OCI-LY3 (cell line): ENCODE measurements at regions not wholly inside any gene's neighbourhood (a gene's known extent, or its start where the extent isn't known, plus 50 kb on each side); places are given as distances from the start of the nearest gene placed in this dataset.

ENCODE experiments used
- H2AFZ ChIP-seq: fragments of 200-600, 300-600 bp; shearing (Covaris generic); 2 replicates; pipeline ENCODE4 v1.6.0; 2014; ENCODE audit warnings: antibody characterized with exemption, low read depth, low read length
- H3K27ac ChIP-seq: fragments of 200-600, 300-600 bp; sonication (generic); 2 replicates; pipeline ENCODE4 v1.5.1; 2014; ENCODE audit warnings: mild to moderate bottlenecking, low read length, moderate library complexity, mixed read lengths
- H3K27me3 ChIP-seq: fragments of 200-600, 300-600 bp; sonication (generic); 2 replicates; pipeline ENCODE4 v1.6.1; 2014; ENCODE audit warnings: low read depth, low read length, mixed read lengths
- H3K36me3 ChIP-seq: fragments of 200-600, 300-600 bp; sonication (generic); replicated peaks from 2 replicates; pipeline ENCODE3; 2014; ENCODE audit warnings: low read depth, low read length, mixed read lengths
- H3K4me1 ChIP-seq: fragments of 300-600, 200-600 bp; sonication (generic); 2 replicates; pipeline ENCODE4 v1.6.1; 2014; ENCODE audit warnings: low read length, mixed read lengths
- H3K4me2 ChIP-seq: fragments of 200-600, 300-600 bp; sonication (generic); 2 replicates; pipeline ENCODE4 v1.6.1; 2014; ENCODE audit warnings: low read length, mixed read lengths
- H3K4me3 ChIP-seq: fragments of 300-600, 200-600 bp; sonication (generic); 2 replicates; pipeline ENCODE4 v1.5.1; 2014; ENCODE audit warnings: antibody characterized with exemption, mild to moderate bottlenecking, low read length, moderate library complexity
- H3K79me2 ChIP-seq: fragments of 300-600, 200-600 bp; shearing (Covaris generic); 2 replicates; pipeline ENCODE4 v1.6.1; 2014; ENCODE audit warnings: mild to moderate bottlenecking, low read length, mixed read lengths
- H3K9ac ChIP-seq: fragments of 300-600, 200-600 bp; shearing (Covaris generic); 2 replicates; pipeline ENCODE4 v1.6.0; 2014; ENCODE audit warnings: mild to moderate bottlenecking, low read length, moderate library complexity
- H3K9me3 ChIP-seq: fragments of 200-600, 300-600 bp; shearing (Covaris generic); 2 replicates; pipeline ENCODE4 v1.6.1; 2014; ENCODE audit warnings: low read length, mixed read lengths; ENCODE audit not compliant: insufficient read depth
- H4K20me1 ChIP-seq: fragments of 200-600, 300-600 bp; sonication (generic); 2 replicates; pipeline ENCODE4 v1.6.1; 2016; ENCODE audit warnings: low read length, mixed read lengths; ENCODE audit not compliant: insufficient read depth
- EZH2phosphoT487 ChIP-seq: fragments of 200-600 bp; shearing (Covaris generic); IDR thresholded peaks from 2 replicates; pipeline ENCODE4 v1.6.1; 2018; ENCODE audit warnings: antibody characterized with exemption, mixed run types, low read depth
- TF ChIP-seq, protein P1 (sequence below): fragments of 200-600, 300-600 bp; sonication (generic); IDR thresholded peaks from 2 replicates; pipeline ENCODE4 v1.5.1; 2014; ENCODE audit warnings: antibody characterized with exemption, low read length, low read depth

- Histone ChIP-seq H3K9ac (no peak overlapping the region), H2AFZ (no peak overlapping the region), H3K4me3 (no peak overlapping the region), H3K27me3 (peaks cover 68% of the 10 kb centered on the region), H4K20me1 (no peaks in the 10 kb centered on the region), H3K4me2 (no peak overlapping the region), H3K79me2 (no peaks in the 10 kb centered on the region), H3K27ac (no peak overlapping the region), H3K4me1 (no peaks in the 10 kb centered on the region), H3K9me3 (no peaks in the 10 kb centered on the region), H3K36me3 (no peaks in the 10 kb centered on the region)
- TF ChIP-seq EZH2phosphoT487, result no peak
- TF ChIP-seq, protein P1, sequence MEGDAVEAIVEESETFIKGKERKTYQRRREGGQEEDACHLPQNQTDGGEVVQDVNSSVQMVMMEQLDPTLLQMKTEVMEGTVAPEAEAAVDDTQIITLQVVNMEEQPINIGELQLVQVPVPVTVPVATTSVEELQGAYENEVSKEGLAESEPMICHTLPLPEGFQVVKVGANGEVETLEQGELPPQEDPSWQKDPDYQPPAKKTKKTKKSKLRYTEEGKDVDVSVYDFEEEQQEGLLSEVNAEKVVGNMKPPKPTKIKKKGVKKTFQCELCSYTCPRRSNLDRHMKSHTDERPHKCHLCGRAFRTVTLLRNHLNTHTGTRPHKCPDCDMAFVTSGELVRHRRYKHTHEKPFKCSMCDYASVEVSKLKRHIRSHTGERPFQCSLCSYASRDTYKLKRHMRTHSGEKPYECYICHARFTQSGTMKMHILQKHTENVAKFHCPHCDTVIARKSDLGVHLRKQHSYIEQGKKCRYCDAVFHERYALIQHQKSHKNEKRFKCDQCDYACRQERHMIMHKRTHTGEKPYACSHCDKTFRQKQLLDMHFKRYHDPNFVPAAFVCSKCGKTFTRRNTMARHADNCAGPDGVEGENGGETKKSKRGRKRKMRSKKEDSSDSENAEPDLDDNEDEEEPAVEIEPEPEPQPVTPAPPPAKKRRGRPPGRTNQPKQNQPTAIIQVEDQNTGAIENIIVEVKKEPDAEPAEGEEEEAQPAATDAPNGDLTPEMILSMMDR, result no peak
Observed at GRCh38 chr14:101657372-101657771, 96.1 kb downstream of the DIO3 start.

DNA sequence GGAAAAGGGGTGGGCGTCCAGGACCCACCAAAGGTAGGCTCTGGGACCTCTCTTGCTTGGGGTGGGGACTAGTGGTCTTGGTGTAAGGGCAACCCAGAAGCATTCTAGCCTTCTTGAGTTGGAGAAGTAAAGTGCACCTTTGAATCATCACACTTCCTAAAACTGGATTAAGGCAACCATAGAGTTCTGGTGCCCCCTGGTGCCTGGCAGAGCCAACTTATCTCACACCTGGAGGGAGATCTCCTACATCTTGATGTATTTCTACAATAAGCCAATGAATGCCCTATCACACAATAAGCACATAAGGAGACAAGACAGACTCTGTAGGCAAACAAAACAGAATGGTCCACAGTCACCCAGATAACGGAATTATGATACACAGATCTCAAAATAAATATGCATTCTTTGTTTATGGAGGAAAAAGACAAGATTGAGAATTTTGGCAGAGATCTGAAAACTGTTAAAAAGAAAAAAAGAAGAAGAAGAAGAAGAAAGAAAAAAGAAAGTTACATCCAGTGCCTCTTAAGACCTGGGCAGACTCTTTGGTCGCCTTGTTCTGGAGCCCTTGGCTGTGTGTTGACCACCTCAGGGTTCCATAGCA is 95.9 kb upstream of the PPP2R5C start:
- Histone ChIP-seq H3K9me3 (no peaks in the 10 kb centered on the region; the same call in none of the 2 replicates), H3K9ac (no peak overlapping the region), H3K4me2 (no peak overlapping the region), H3K79me2 (no peaks in the 10 kb centered on the region), H3K4me1 (no peaks in the 10 kb centered on the region), H3K4me3 (no peak overlapping the region), H2AFZ (no peak overlapping the region), H4K20me1 (no peaks in the 10 kb centered on the region), H3K27me3 (peaks cover 6% of the 10 kb centered on the region; the same call in 1 of the 2 replicates), H3K27ac (no peak overlapping the region), H3K36me3 (no peaks in the 10 kb centered on the region)
- TF ChIP-seq, protein P1, result peak; percentile 80
- TF ChIP-seq EZH2phosphoT487, result no peak

GRCh38 chr14:101666264-101666663 is 95.2 kb upstream of the PPP2R5C start:
- Histone ChIP-seq H3K4me3 (no peak overlapping the region), H2AFZ (no peak overlapping the region), H3K79me2 (no peaks in the 10 kb centered on the region), H3K9me3 (no peaks in the 10 kb centered on the region; the same call in none of the 2 replicates), H3K4me2 (no peak overlapping the region), H3K9ac (no peak overlapping the region), H3K36me3 (no peaks in the 10 kb centered on the region), H3K27ac (no peak overlapping the region), H3K27me3 (peaks cover 6% of the 10 kb centered on the region; the same call in 1 of the 2 replicates), H4K20me1 (no peaks in the 10 kb centered on the region), H3K4me1 (no peaks in the 10 kb centered on the region)
- no peak for TF ChIP-seq EZH2phosphoT487
- TF ChIP-seq, protein P1, result no peak

- no peaks in the 10 kb centered on the region for H4K20me1 ChIP-seq
- H3K36me3 ChIP-seq, result no peaks in the 10 kb centered on the region
- H3K4me3 ChIP-seq, result no peak overlapping the region
- no peaks in the 10 kb centered on the region for H3K4me1 ChIP-seq
- H3K9me3 ChIP-seq, result no peaks in the 10 kb centered on the region; the same call in none of the 2 replicates
- H3K27ac ChIP-seq, result no peak overlapping the region
- no peak overlapping the region for H3K4me2 ChIP-seq
- H2AFZ ChIP-seq, result no peak overlapping the region
- TF ChIP-seq, protein P1, result no peak
- no peak for TF ChIP-seq EZH2phosphoT487
- no peak overlapping the region for H3K9ac ChIP-seq
- H3K27me3 ChIP-seq, result peaks cover 5% of the 10 kb centered on the region; the same call in 1 of the 2 replicates
- H3K79me2 ChIP-seq, result no peaks in the 10 kb centered on the region
Observed at GRCh38 chr14:101669629-101670028, 91.9 kb upstream of the PPP2R5C start.
